SKM-1 (cell line): ENCODE measurements at regions not wholly inside any gene's neighbourhood (a gene's known extent, or its start where the extent isn't known, plus 50 kb on each side); places are given as distances from the start of the nearest gene placed in this dataset.

Source experiments
- DNase-seq: peaks from one replicate; lab custom pipeline; 2025; ENCODE audit not compliant: unreplicated experiment; lab: John Stamatoyannopoulos, UW

DNA sequence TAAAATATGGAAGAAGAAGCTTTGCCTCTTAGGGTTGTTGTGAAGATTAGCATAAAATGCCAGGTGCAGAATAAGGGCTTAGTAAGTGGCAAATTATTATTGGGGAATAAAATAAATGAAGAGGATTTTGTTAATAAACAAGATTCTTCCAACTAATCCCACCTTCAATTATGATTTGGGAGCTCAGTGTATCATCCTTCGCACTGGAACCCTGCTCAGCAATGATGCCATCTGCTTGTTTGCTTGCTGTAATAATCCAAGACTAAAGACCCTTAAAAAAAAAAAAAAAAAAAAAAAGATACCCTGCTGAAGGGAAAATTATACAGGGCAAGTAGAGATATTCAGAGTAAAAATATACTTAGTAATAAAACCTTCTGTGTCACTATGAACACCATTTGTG, 62.0 kb upstream of the RREB1 start:
- DNase-seq = no peak

DNA sequence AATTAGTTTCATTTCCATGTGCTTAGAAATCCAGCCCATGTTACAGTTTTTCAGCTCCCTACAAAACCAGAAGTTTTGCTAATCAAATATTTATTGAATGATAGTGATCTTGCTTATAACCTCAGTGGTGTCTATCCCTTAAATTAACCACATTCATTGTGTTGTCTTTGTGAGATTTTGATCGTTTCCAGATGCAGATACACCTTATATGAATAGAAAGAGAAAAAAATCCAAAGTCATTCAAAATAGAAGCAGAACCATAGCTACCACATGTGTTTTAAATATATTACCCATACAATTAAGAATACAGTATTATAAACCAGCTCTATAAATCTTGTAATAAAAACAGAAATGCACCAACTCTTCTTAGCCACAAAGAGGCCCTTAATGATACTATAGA, 60.6 kb upstream of the RREB1 start:
- DNase-seq = no peak

DNA sequence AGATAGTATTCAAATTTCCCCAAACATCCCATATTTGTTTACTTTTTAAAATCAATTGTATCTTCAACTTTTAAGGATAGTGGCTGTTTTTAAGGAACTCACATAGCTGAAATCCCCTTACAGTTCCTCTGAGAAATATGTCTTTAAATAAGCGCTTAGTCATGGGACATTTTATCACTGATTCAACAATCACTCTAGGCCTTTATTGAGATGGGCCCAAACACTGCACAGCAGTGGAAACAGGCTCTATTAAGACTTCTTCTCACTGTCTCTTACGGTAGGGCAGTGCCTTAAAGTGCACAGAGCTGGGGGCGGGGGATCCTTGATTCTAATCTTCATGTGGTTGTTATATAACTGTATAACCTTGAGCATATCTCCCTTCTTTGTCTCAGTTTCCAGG, 59.8 kb upstream of the RREB1 start:
- no peak for DNase-seq

DNA sequence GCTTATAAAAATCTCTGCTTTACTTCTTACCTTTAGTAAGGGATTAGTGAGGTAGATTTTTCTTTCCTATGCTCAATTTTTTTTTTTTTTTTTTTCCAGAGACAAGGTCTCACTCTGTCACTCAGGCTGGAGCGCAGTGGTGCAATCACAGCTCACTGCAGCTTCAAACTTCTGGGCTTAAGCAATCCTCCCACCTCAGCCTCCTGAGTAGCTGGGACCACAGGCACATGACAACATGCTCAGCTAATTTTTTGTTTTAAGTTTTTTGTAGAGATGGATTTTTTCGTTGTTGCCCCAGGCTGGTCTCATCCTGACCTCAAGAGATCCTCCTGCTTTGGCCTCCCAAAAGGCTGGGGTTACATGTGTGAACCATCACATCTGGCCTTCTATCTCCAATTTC, 58.9 kb upstream of the RREB1 start:
- no peak for DNase-seq

DNA sequence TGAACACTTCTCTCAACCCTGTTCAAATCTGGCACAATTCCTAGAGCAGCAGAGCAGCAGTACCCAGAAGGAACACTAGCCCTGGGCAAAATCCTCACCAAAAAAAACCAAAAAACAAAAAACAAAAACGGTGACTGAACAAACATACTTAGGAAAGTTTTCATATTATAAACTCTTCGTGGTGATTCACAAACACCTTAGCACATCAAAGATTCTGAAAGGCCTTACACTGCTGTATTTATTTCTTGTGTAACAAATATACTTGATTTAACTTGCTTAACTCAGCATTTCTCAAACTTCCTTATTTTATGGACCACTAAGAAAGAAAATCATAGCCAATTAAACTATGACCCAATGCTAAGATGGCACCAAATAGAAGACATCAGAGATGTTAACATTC, 57.8 kb upstream of the RREB1 start:
- DNase-seq = peak; percentile 21

DNA sequence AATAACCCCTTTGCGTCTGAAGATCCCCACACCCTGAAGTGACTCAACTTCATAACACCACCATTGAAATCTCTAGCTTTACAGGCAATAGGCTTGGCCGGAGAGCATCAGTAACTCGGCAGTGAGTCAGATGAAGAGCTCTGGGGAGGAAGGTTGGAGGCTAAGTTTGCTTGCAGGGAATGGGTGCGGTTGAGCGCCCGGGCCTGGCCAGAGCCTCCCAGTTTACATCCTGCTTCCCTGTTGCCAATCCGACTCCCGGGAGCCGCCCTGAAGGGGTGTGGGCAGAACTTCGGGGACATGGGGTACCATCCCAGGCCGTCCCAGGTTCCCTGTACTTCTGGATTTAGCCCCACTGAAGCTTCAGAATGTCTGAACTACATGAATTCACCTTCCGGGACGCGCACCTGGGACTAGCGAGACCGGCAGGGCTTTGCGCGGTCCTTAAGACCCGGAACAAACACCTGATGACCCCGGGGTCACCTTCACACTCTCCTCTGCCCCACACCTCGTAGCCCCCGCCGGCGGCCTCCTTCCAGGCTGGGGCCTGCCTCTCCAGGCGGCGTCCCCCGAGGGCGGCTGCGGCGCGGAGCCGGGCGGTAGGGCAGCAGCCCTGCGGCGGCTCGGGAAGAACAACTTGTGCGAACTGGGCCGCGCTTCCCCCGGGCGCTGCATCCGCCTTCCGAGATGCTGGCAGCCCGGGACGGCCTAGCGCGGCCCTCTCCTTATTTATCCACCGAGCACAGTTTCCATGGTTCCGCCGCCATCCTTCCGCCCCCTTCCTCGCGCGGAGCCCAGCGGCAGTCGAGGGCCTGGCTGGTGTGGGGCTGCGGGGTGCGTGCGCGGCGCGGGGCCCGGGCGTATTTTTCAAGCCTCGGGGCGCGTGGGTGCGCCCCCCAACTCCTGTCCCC, 56.6 kb upstream of the RREB1 start:
- no peak for DNase-seq

DNA sequence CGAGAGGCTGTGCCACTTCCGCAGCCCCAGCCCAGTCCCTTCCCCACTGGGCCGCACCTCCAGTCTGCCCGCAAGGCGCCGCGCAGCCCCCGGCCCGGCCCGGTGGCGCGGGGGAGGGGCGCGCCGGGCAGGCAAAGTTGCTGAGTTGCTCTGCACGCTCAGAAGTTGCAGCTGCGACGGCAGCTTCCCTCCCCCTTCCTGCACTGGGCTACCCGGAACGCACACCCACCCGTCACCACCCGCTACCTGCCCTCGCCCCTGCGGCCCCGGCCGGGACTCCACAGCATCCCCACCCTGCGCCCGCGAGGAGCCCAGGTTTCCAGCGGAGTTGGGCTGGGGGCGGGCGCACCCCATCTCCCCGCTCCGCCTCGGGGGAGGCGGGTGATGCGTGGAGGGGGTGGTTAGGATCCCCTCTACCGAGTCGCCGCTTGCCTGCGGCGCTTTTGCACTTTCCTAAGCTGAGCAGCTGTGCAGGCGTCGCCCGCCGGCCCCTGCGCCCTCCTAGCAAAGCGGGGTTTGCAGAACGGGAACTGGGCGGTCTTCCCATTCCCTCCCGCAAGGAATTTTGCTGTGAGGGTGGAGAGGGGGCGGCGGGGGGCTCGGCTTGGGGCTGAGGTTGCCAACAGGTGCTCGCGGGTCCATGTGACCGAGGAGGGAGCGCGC, 55.9 kb upstream of the RREB1 start:
- DNase-seq = no peak

DNA sequence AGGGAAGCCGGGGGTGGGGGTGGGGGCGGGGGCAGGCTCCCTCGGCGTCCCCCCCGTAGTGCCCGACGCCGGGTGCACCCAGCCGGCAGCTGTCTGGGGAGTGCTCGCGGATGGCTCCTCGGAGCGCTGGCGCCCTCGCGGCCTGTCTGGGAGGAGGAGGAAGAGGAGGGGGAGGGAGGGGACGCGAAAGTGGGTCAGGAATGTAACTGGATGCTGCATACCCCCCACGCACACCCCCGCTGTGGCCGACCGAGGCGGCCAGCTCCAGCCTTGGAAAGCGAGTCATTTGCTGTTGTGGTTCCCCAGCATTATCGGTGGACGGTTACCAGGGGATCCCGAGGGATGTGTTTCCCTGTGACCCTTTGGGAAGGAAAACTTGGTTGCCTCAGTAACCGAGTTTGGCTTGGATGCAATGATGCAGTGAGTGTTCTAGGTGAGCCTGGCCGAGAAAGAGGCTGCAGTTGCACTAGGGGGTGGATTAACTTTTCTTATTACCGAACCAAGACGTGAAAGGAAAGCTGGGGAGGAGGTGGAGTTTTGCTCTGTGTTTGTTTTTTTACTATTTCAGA, 55.2 kb upstream of the RREB1 start:
- no peak for DNase-seq

DNA sequence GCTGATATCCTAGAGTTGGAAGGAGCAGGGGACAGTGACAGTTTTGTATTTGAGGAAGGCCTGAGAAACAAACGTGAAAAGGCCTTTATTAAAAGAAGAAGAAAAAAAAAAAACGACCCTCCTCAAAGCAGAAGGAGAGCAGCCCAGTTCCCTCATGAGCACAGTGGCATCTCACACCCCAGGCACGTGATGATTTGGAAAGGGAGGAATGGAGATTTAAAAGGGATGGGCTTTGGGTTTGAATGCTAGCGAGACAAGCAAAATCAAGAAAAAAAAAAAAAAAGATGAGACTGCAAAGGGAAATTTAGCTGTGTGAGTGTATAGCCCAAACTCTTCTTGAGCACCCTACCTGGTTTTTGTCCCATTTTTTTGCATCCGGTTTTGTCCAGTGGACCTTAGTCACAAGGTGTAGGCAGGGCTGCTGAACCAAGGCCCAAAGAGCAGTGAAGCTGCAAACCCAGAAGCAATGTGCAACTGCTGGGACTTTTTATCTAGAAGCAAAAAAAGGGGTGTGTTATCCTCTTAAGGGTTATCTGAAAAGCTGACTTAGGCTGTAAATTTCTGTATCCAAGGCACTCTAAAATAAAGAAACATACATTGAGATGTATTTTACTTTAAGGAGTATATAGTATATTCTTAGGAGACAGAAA, 54.5 kb upstream of the RREB1 start:
- DNase-seq = no peak
